ENCODE measurements at regions not wholly inside any gene's neighbourhood (a gene's known extent, or its start where the extent isn't known, plus 50 kb on each side); places are given as distances from the start of the nearest gene placed in this dataset.

DNA sequence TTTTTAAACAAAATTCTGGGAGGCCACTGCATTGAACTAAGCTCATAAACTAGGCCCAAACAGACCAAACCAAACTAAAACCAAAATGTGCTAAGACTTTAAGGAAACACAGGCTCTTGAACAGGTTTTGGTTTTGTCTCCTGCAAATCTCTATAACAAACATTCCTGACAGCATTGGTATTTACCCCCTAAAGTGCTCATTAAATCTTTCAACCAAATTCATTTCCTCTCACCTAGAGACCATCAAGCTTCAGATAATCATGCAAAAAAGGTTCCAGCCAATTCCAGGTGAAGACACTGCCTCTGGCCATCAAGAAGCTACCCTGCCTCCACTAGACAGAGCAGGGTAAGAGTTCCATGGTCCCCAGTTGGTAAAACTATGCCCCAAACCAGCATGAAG, 951.2 kb upstream of the MIR17HG start:
- TF ChIP-seq CTCF (conservative IDR thresholded peaks at IDR 0.05) (no peak), EZH2 (IDR thresholded peaks at IDR 0.05; ENCODE audit: low read depth) (no peak)
